Cardiac fibroblast (primary cell): ENCODE measurements at regions not wholly inside any gene's neighbourhood (a gene's known extent, or its start where the extent isn't known, plus 50 kb on each side); places are given as distances from the start of the nearest gene placed in this dataset.

ENCODE experiments used
- DNase-seq, 2 donors: peaks; one replicate each; pipeline versions ENCODE4 v3.0.0 to v3.0.0-alpha.2; 2010; ENCODE audit warnings: low read depth in 2 of 2
- H3K4me3 ChIP-seq, 2 donors: replicated peaks in 1 of 2; 1 replicate in 1 of 2; 2 replicates in 1 of 2; pipeline ENCODE4 v1.5.1; 2011; ENCODE audit warnings: low read depth in 2 of 2, low read length in 2 of 2, mild to moderate bottlenecking in 2 of 2, moderate library complexity in 1 of 2
- TF ChIP-seq, protein P1 (sequence below): IDR thresholded peaks from one replicate; pipeline ENCODE4 v1.5.1; 2011; ENCODE audit warnings: low read depth, mild to moderate bottlenecking, low read length, inconsistent platforms

DNA sequence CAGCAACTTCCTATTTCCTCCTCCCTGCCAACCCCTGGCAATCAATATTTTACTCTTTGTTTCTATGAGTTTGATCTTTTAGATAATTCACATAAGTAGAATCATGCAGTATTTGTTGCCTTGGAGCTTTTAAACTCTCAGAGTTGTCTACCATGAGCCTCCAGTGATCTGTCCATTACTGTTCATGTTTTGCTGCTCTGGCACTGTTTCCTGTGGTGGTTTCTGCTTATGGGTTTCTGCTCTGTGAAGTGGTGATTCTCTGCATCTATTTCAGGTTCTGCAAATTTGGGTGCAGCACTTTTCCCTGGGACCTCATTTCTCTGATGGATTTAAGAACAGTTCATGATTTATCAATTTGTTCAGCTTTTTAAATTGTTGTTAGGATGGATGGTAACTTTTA, 908.1 kb upstream of the FANCL start:
- TF ChIP-seq, protein P1, sequence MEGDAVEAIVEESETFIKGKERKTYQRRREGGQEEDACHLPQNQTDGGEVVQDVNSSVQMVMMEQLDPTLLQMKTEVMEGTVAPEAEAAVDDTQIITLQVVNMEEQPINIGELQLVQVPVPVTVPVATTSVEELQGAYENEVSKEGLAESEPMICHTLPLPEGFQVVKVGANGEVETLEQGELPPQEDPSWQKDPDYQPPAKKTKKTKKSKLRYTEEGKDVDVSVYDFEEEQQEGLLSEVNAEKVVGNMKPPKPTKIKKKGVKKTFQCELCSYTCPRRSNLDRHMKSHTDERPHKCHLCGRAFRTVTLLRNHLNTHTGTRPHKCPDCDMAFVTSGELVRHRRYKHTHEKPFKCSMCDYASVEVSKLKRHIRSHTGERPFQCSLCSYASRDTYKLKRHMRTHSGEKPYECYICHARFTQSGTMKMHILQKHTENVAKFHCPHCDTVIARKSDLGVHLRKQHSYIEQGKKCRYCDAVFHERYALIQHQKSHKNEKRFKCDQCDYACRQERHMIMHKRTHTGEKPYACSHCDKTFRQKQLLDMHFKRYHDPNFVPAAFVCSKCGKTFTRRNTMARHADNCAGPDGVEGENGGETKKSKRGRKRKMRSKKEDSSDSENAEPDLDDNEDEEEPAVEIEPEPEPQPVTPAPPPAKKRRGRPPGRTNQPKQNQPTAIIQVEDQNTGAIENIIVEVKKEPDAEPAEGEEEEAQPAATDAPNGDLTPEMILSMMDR = no peak
- no peak overlapping the region for H3K4me3 ChIP-seq
- no peak for DNase-seq

DNA sequence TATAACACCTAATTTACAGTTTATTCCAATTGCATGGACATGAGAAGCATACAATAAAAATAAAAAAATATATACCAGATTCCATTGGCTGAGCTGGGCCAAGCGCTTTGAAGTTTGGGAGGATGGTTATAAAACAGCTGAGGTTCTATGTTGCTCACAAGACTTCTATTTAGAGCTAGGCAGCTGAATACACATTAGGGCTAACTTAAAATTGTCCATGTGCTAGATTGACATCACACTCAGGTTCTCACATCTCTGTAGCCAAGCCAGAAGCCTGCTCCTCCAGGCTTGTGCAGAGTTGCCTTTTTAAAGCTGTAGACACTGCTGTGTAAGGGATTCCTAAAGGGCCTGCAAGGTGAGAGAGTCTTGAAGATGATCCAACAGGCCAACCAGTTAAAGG, 871.1 kb upstream of the FANCL start:
- TF ChIP-seq, protein P1 = no peak
- DNase-seq = no peak
- H3K4me3 ChIP-seq = no peak overlapping the region

DNA sequence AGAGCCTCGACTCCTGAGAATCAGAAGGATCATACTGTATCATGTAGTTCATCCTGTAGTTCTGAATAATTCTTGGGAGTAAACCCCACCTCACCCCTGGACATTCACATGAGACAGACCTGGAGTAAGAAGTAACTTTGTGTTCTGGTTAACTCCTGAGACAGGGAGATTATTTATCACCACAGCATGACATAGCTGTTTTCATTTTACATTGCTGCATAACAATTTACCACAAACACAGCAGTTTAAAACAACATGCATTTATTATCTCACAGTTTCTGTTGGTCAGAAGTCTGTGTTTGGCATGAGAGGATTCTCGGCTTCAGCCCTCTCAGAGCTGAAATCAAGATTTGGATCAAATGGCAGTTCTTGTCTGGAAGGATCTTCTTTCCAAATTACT, 855.8 kb upstream of the FANCL start:
- no peak overlapping the region for H3K4me3 ChIP-seq
- TF ChIP-seq, protein P1 = no peak
- no peak for DNase-seq

DNA sequence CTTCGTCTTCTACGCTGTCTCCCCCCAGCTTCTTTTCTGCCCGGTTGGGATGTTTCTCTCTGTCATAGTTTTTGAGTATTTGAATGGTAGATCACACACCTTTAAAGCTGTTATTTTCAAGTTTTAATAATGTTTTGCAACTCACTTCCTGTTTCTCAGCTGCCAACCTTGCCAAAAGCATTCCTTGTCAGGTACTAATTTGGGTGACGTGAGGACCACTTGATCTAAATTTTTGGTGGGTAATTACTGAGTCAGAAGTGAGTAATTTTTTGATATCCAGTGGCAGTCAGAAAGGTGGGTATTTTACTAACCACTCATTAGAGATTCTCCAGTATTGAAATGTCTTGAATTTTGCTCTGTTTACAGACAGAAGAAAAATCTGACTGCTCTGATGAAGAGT, 852.4 kb upstream of the FANCL start:
- DNase-seq = no peak
- TF ChIP-seq, protein P1 = no peak
- H3K4me3 ChIP-seq = no peak overlapping the region

DNA sequence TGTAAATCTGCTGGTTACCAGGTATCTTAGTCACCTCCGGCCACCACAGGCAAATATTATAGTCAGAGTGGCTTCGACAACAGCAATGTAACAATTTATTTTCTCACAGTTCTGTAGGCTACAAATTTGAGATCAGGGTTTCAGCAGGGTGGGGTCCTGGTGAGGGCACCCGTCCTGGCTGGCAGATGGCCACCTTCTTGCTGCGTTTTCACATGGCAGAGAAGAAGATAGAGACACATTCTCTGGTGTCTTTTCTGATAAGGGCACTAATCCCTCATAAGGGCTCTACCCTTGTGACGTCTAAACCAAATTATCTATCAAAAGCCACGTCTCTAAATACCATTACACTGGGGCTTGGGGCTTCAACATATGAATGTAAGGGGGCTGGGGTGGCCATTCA, 843.2 kb upstream of the FANCL start:
- DNase-seq = no peak
- TF ChIP-seq, protein P1 = no peak
- no peak overlapping the region for H3K4me3 ChIP-seq

DNA sequence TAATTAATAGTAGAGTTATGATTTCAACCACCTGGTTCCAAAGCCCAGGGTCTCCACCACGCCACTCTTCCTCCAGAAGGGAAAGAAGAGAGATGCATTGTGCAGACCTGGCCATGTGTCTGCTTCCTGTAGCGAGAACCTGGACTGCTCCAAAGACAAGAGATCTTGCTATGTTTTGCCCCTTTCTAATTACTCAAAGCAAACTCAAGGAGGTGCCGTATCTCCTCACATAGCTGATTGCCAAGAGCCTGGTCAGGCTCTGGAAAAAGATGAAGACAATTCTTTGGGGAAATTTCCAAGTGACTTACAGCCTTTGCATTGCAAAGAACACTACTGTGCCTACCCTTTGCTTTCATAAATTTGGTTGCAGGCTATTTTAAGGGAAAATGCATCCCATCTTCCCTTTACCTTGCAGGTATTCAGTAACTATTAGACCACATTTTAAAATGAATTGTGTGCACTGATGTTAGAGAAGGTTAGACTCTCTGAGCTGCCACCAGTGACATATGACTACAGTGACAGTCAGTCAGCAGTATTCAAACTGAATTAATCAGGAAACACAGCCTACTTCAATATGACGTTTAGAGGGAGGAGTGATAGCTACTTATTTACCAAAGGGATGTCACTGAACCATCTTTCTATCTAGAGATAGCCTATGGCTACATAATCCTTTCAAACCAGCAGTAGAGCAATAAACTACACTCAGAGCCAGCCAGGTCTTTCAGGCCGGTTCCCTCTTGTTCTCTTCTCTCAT, 842.1 kb upstream of the FANCL start:
- H3K4me3 ChIP-seq = no peak overlapping the region
- DNase-seq = no peak
- TF ChIP-seq, protein P1 = no peak

DNA sequence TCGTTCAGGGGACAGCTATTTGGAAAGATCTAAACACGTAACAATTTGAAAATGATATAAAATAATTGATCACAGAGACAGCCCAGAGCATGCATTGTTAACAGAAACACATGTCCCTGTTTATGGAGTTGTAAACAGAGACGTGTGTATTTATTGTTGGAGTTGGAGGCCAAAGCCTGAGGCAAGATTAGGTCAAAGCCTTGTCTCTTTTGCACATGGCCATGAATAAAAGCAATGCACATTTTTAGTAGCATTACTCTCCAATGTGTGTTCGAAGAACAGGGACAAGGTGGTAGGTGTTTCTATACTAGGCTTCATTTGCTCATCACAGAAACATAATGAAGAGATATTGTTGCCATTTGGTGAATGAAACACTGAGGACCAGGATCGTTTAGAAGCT, 841.5 kb upstream of the FANCL start:
- DNase-seq = no peak
- TF ChIP-seq, protein P1 = no peak
- no peak overlapping the region for H3K4me3 ChIP-seq
